Ascending aorta (tissue), 2 donors: ENCODE measurements at regions not wholly inside any gene's neighbourhood (a gene's known extent, or its start where the extent isn't known, plus 50 kb on each side); places are given as distances from the start of the nearest gene placed in this dataset.
A peak's percentile ranks its signal among the peaks of the same experiment; 100 is the strongest.

Experiments used
- DNase-seq, 2 donors: peaks; one replicate each; pipeline ENCODE4 v3.0.0-alpha.2; 2019; ENCODE audit warnings: low spot score in 2 of 2
- H3K27ac ChIP-seq, 2 donors: fragments of 200-600 bp; sonication (generic); one replicate each; pipeline ENCODE4 v1.5.1; 2016 to 2017; ENCODE audit warnings: mild to moderate bottlenecking in 1 of 2
- H3K27me3 ChIP-seq: fragments of 200-600 bp; sonication (generic); one replicate; pipeline ENCODE4 v1.5.1; 2017
- H3K36me3 ChIP-seq, 2 donors: fragments of 200-600 bp; sonication (generic); one replicate each; pipeline ENCODE4 v1.5.1; 2016
- H3K4me1 ChIP-seq, 2 donors: fragments of 200-600 bp; sonication (generic); one replicate each; pipeline ENCODE4 v1.5.1; 2016 to 2017; ENCODE audit warnings: mild to moderate bottlenecking in 1 of 2
- H3K4me3 ChIP-seq, 2 donors: fragments of 200-600 bp; sonication (generic); one replicate each; pipeline ENCODE4 v1.5.1; 2016 to 2017; ENCODE audit warnings: mild to moderate bottlenecking in 1 of 2
- H3K9me3 ChIP-seq, 2 donors: fragments of 200-600 bp; sonication (generic); one replicate each; pipeline ENCODE4 v1.5.1; 2016
- intact Hi-C: fragments of 100-400 bp; cut with DNase I; formaldehyde crosslinking; loops from one replicate; pipeline ENCODE4 v1.15.1; 2023
- TF ChIP-seq, protein P1 (sequence below), 3 experiments: fragments of 200-600 bp in 2 of 3; fragments of 450-650 bp in 1 of 3; sonication (generic) in 2 of 3; IDR thresholded peaks; one replicate each; pipeline ENCODE4 v1.5.1; 2016 to 2019; ENCODE audit warnings: antibody characterized with exemption in 3 of 3, mild to moderate bottlenecking in 1 of 3, moderate library complexity in 1 of 3

- Histone ChIP-seq H3K9me3 (no peaks in the 10 kb centered on the region), H3K4me1 (no peaks in the 10 kb centered on the region), H3K4me3 (no peak overlapping the region), H3K36me3 (no peaks in the 10 kb centered on the region), H3K27me3 (no peaks in the 10 kb centered on the region), H3K27ac (no peak overlapping the region)
- intact Hi-C loops: no loop called here
- peak in 1 of 2 donors; percentile 16 for DNase-seq
- TF ChIP-seq, protein P1, sequence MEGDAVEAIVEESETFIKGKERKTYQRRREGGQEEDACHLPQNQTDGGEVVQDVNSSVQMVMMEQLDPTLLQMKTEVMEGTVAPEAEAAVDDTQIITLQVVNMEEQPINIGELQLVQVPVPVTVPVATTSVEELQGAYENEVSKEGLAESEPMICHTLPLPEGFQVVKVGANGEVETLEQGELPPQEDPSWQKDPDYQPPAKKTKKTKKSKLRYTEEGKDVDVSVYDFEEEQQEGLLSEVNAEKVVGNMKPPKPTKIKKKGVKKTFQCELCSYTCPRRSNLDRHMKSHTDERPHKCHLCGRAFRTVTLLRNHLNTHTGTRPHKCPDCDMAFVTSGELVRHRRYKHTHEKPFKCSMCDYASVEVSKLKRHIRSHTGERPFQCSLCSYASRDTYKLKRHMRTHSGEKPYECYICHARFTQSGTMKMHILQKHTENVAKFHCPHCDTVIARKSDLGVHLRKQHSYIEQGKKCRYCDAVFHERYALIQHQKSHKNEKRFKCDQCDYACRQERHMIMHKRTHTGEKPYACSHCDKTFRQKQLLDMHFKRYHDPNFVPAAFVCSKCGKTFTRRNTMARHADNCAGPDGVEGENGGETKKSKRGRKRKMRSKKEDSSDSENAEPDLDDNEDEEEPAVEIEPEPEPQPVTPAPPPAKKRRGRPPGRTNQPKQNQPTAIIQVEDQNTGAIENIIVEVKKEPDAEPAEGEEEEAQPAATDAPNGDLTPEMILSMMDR (IDR thresholded peaks at IDR 0.05): no peak
These were observed 186.5 kb downstream of the RTP5 start for GRCh38 chr2:242056026-242056425.

DNA sequence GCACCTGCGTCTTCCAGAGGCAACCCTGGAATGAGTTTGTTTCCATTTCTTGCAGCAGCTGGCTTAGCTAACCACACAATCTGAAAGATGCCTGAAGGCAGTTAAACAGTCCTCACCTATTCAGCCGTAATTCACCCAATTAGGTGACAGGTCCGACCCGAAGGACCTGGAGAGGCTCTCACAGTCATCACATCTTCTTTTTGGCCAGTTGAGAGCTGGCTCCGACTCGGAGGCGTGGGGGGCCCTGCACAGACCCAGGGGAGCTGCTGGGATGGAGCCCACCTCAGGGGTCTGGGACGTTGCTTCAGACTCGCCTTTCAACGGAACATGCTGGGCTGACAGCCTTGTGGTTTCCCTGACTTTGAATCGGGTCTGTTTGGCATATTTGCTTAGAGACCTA, 187.3 kb downstream of the RTP5 start:
- TF ChIP-seq, protein P1 (IDR thresholded peaks at IDR 0.05): no peak
- Histone ChIP-seq H3K4me1 (no peaks in the 10 kb centered on the region), H3K4me3 (no peak overlapping the region), H3K27ac (no peak overlapping the region), H3K9me3 (no peaks in the 10 kb centered on the region), H3K27me3 (no peaks in the 10 kb centered on the region), H3K36me3 (no peaks in the 10 kb centered on the region)
- DNase-seq: no peak
- intact Hi-C loops: no loop called here

GRCh38 chr2:242057379-242058040, 188.0 kb downstream of the RTP5 start:
- Histone ChIP-seq H3K27me3 (no peaks in the 10 kb centered on the region), H3K4me1 (no peaks in the 10 kb centered on the region), H3K27ac (no peak overlapping the region), H3K4me3 (no peak overlapping the region), H3K9me3 (no peaks in the 10 kb centered on the region), H3K36me3 (no peaks in the 10 kb centered on the region)
- intact Hi-C loops: no loop called here
- DNase-seq: no peak
- TF ChIP-seq, protein P1 (IDR thresholded peaks at IDR 0.05): no peak

GRCh38 chr2:242058116-242058680, 188.7 kb downstream of the RTP5 start:
- Histone ChIP-seq H3K4me3 (no peak overlapping the region), H3K27ac (no peak overlapping the region), H3K9me3 (no peaks in the 10 kb centered on the region), H3K36me3 (no peaks in the 10 kb centered on the region), H3K4me1 (no peaks in the 10 kb centered on the region), H3K27me3 (no peaks in the 10 kb centered on the region)
- TF ChIP-seq, protein P1 (IDR thresholded peaks at IDR 0.05): no peak
- intact Hi-C loops: no loop called here
- no peak for DNase-seq

GRCh38 chr2:242059566-242059965, 190.0 kb downstream of the RTP5 start:
- H3K36me3 ChIP-seq: no peaks in the 10 kb centered on the region
- H3K27me3 ChIP-seq: no peaks in the 10 kb centered on the region
- no peak for DNase-seq
- TF ChIP-seq, protein P1 (IDR thresholded peaks at IDR 0.05): no peak
- H3K4me3 ChIP-seq: no peak overlapping the region
- H3K9me3 ChIP-seq: no peaks in the 10 kb centered on the region
- intact Hi-C loops: no loop called here
- H3K27ac ChIP-seq: no peak overlapping the region
- no peaks in the 10 kb centered on the region for H3K4me1 ChIP-seq
